EL (cell line): ENCODE measurements at regions not wholly inside any gene's neighbourhood (a gene's known extent, or its start where the extent isn't known, plus 50 kb on each side); places are given as distances from the start of the nearest gene placed in this dataset.
A peak's percentile ranks its signal among the peaks of the same experiment; 100 is the strongest.

Experiments used
- DNase-seq: peaks from one replicate; pipeline ENCODE4 v3.0.0-alpha.2; 2016

- DNase-seq, result no peak
Measured at GRCh38 chr3:193970773-193971206, 165.2 kb upstream of the HES1 start.

GRCh38 chr3:193971261-193971751 lies 164.6 kb upstream of the HES1 start:
- peak; percentile 9 for DNase-seq

- DNase-seq, result no peak
Measured at GRCh38 chr3:193971966-193972365, 164.0 kb upstream of the HES1 start.

DNA sequence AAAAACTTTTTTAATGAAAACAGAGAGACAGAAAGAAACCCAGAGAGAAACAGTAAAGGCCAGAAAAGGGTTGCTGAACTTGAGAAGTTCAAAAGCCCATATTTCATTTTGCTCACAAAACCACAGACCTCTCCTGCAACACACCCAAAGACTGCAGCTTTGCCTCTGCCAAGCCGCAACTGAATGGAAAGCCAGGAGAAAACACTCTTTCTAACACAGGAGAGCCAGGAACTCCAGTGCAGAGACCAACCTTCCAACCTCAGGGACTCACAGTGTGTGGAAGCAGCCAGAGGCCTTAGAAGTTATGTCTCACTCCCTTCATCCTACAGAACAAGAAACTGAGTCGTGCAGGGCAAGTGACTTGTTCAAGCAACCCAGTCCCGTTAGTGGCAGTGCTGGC lies 163.1 kb upstream of the HES1 start:
- DNase-seq, result no peak

GRCh38 chr3:193974191-193974652 lies 161.7 kb upstream of the HES1 start:
- DNase-seq, result peak; percentile 62

DNA sequence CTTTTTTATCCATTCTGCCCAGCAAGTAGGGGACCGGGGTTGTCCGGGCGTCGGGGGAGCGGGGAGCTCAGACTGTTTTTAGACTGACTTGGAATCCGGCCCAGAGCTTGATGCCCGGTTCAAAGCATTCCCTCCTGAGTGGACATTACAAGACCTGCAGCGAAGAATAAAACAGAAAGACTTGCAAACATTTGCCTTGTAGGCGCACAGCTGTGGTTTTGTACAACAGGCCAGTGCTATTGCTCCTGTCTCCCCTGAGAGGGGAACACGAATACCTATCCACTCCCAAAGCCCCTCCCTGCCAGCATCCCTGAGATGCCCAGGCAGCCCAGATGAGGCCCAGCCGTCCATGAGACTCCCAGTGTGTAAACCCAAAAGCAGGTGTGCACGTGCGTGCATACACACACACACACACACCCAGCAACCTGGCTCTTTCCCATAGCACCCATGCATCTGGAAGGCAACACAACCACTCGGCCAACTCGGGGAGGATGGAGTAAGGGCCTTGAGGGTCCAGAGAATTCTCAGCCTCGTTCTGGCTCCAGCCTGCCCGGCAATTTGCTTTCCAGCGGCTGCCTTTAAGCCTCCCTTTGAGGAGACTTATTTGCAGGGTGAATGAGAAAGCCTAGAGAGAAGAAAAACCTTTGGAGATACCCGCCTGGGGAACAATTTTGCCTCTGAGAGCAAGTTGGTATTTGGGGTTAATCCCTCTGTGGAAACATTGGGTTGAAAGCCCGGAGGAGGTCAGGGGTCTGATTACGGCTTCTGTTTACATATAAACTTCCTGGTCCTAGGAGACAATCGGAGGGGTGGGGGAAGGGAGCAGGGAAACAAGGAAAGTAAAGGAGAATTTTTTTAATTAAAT lies 161.0 kb upstream of the HES1 start:
- no peak for DNase-seq

DNA sequence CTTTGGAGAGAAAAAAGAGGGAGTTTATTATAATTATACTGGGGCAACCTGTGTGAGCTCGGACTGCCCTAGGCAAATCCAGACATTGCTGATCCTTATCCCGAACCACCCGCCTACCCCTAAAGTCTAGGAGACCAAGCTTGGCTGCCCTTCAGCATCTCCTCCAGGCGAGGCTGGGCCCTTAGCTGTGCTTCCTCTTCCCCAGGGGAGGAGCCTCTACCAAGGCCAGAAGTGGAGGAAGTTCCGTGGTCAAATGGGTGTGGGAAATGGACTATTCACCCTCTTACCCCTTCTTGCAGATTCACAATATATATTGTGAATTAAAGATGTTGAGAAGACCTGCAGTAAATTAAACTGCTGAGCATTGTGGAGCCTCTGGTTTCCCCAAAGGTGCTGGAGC lies 158.3 kb upstream of the HES1 start:
- no peak for DNase-seq

GRCh38 chr3:193978030-193978429 lies 157.9 kb upstream of the HES1 start:
- no peak for DNase-seq

DNA sequence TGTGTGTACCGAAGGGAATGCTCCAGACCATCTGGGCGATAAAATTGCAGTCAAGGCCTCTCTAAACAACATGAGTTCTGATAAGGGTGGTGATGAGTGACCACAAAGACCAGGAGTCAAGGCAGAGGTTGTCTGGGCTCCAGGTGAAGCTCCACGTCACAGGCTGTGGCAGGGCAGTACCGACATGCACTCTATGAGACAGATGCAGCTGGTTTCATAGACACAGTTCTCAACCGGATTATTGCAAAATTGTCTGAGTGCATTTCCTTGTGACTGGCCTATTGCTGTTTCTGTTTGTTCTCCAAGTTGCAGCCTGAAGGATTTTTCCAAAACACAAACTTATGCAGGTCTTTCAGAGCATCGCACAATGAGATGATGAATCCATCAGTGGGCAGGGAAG lies 157.5 kb upstream of the HES1 start:
- no peak for DNase-seq

- no peak for DNase-seq
Measured at GRCh38 chr3:193980326-193980725, 155.6 kb upstream of the HES1 start.

DNA sequence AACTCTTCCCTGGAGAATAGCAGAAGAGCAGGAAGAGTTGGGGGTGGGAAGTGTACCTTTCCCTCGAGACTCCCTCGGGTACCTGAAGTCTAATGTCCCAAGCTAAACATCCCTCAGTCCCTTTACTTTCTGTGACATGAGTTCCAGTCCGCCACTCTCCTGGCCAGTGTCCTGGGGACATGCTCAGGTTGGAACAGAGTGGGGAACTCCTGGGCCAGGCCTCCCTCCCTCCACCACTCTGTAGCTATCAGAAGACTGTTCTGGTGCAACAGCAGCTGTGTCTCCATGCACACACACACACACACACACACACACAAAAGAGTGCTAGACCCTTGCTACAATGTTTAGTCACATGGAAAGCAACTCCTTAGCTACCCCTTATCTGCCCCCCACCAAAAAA lies 155.0 kb upstream of the HES1 start:
- no peak for DNase-seq

- DNase-seq, result no peak
Measured at GRCh38 chr3:193981504-193981903, 154.4 kb upstream of the HES1 start.

- DNase-seq, result no peak
Measured at GRCh38 chr3:193982258-193982659, 153.7 kb upstream of the HES1 start.

- no peak for DNase-seq
Measured at GRCh38 chr3:193983846-193984818, 151.8 kb upstream of the HES1 start.

DNA sequence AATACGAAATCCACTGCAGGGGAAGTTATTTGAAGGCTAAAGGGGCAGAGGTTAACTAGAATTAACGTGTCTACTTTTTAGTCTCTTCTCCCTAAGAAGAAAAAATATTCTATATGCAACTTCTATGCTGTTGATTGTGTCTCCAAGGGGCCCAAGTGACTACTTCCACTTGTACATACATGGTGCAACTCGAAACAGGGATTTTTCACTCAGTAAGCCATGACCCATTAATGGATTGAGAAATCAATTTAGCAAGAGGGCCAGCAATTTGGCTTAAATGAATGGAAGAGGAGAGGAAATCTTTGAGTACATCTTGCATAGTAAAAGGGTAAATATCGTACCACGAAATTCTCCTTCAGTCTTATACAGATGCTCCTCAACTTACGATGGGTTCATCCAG lies 151.1 kb upstream of the HES1 start:
- no peak for DNase-seq

DNA sequence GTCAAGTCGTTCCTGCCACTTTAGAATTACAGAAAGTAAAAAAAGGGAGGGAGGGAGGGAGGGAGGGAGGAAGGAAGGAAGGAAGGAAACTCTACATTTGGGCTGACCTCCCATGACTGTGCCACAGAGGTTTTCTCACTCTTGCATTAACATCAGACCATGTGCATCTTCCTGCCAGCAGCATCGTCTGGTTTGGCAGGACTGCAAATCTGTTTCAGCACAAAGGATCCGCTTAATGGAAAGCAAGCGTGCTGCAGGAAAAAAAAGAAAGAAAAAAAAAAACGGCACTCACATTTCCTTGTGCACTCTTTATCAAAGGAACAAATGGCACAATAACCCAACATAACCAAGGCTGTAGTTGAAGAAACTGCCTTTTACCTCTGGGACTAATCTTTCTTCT lies 148.8 kb upstream of the HES1 start:
- DNase-seq, result no peak

GRCh38 chr3:193989186-193989585 lies 146.8 kb upstream of the HES1 start:
- DNase-seq, result no peak

- no peak for DNase-seq
Measured at GRCh38 chr3:193991666-193992424, 144.1 kb upstream of the HES1 start.

DNA sequence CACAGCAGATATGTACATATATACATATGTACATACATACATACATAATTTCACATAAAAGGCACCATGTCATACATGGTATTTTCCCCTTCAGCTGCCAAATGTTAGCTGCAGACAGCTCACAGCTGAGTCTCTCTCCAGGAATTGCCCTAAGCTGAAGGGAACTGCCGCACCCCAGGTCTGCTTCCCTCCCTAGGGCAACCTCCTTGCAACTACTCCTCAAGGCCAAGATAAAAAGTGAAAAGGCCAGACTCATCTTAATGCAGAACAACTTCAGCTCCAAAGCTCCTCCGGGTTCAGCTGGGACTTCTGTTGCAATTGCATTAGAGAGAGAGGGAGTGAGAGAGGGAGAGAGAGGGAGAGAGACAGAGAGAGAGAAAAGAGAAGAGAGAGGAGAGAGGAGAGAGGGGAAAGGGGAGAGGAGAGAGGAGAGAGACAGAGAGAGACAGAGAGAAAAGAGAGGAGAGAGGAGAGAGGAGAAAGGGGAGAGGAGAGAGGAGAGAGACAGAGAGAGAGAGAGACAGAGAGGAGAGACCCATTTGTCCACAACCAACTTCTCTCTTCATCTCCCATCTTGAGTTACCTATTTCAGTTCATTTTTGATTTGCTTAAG lies 143.4 kb upstream of the HES1 start:
- DNase-seq, result no peak

GRCh38 chr3:193996221-193996620 lies 139.7 kb upstream of the HES1 start:
- no peak for DNase-seq

DNA sequence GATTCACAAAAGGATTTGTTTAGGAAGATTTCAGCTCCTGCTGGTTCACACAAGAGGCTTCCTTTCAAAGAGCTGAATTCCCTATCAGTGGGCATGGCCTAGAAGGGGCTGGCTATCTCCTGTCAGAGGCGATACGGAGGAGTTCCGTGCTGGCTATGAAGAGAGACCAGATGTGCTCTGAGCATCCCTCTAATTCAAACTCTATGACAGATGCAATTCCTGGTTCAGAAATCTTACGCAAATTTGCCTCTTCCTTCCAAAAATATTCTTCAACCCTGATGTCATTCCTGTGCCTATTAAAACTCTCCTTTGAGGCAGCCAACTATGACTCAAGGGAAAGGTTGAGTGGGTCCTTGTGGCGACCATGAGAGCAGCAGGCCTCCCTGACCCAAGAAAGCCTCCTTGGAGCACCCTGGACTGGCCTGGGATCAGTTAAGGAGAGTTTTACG lies 139.3 kb upstream of the HES1 start:
- DNase-seq, result no peak
